K562 (cell line): ENCODE measurements at regions not wholly inside any gene's neighbourhood (a gene's known extent, or its start where the extent isn't known, plus 50 kb on each side); places are given as distances from the start of the nearest gene placed in this dataset.

Experiments used
- ATAC-seq: fragments of 200-7000 bp; cut with Tn5 transposase; 3 replicates; pipeline ENCODE4 v1.9.1; 2020; ENCODE audit warnings: moderate library complexity
- BruUV-seq: library from RNA; stranded (reverse); fragments of 400-500 nt; replicated peaks from 2 replicates; lab custom pipeline; 2021; lab: Mats Ljungman, UMichigan
- CTCF ChIA-PET: fragments of 300-600 bp; formaldehyde crosslinking; extraction: SDS; loops from one replicate; lab custom pipeline; 2021; ENCODE audit warnings: low intra/inter-chr PET ratio; lab: Yijun Ruan, JAX
- POLR2A ChIA-PET: fragments of 300-600, 350-650 bp; sonication (Branson Sonifier 250); formaldehyde crosslinking; extraction: SDS; loops from one replicate; lab custom pipeline; 2021; ENCODE audit warnings: antibody characterized with exemption, inconsistent platforms; lab: Yijun Ruan, JAX
- DNase-seq, 4 experiments: peaks; one replicate each; pipeline versions ENCODE4 v3.0.0 to v3.0.0-alpha.2; 2011 to 2018; ENCODE audit warnings: low spot score in 3 of 4, mixed read lengths in 3 of 4; ENCODE audit errors: extremely low read depth in 1 of 4
- FAIRE-seq: peaks from 2 replicates; lab custom pipeline; 2011; peaks lifted over from hg19 to GRCh38; lab: Jason Lieb, UNC
- H2AFZ ChIP-seq: 2 replicates; pipeline ENCODE4 v1.6.0; 2011; ENCODE audit warnings: low read depth, low read length, control low read depth, inconsistent platforms
- H3K27ac ChIP-seq: fragments of 200-600 bp; 3 replicates; pipeline ENCODE4 v1.8.0; 2011; ENCODE audit warnings: low read depth, mild to moderate bottlenecking, control low read depth, inconsistent platforms, low read length, moderate library complexity, mixed read lengths; ENCODE audit errors: extremely low read depth
- H3K27me3 ChIP-seq, 2 experiments: fragments of 300-600 bp in 1 of 2; 2 replicates in 1 of 2; 3 replicates in 1 of 2; pipeline versions ENCODE4 v1.6.0 to v1.8.0; 2011; ENCODE audit warnings: inconsistent platforms in 2 of 2, low read length in 2 of 2, mild to moderate bottlenecking in 1 of 2, mixed read lengths in 1 of 2, moderate library complexity in 1 of 2; ENCODE audit not compliant: control insufficient read depth in 2 of 2, insufficient read depth in 2 of 2
- H3K36me3 ChIP-seq: fragments of 300-600 bp; 3 replicates; pipeline ENCODE4 v1.8.0; 2011; ENCODE audit warnings: mild to moderate bottlenecking, low read length, inconsistent platforms; ENCODE audit not compliant: control insufficient read depth, insufficient read depth
- H3K4me1 ChIP-seq, 2 experiments: fragments of 200-600 bp in 1 of 2; replicated peaks in 1 of 2; 2 replicates in 1 of 2; 3 replicates in 1 of 2; pipeline versions ENCODE4 v1.5.1 to v1.8.0; 2011; ENCODE audit warnings: inconsistent platforms in 2 of 2, low read length in 2 of 2, mild to moderate bottlenecking in 1 of 2, mixed read lengths in 1 of 2, moderate library complexity in 1 of 2; ENCODE audit not compliant: control insufficient read depth in 2 of 2, insufficient read depth in 2 of 2
- H3K4me2 ChIP-seq: 2 replicates; pipeline ENCODE4 v1.6.1; 2011; ENCODE audit warnings: low read length, control low read depth, inconsistent platforms, mixed read lengths; ENCODE audit not compliant: insufficient read depth
- H3K4me3 ChIP-seq: fragments of 200-600 bp; sonication (generic), shearing (Covaris generic); 2 replicates; pipeline ENCODE4 v1.5.1; 2016; ENCODE audit warnings: control low read depth, inconsistent platforms
- H3K79me2 ChIP-seq: fragments of 200-600 bp; 3 replicates; pipeline ENCODE4 v1.8.0; 2011; ENCODE audit warnings: low read length, inconsistent platforms; ENCODE audit not compliant: control insufficient read depth, insufficient read depth
- H3K9ac ChIP-seq, 2 experiments: 2 replicates each; pipeline versions ENCODE4 v1.6.0 to v1.6.1; 2011; ENCODE audit warnings: low read depth in 2 of 2, low read length in 2 of 2, control low read depth in 1 of 2, inconsistent platforms in 1 of 2, mild to moderate bottlenecking in 1 of 2, mixed read lengths in 1 of 2; ENCODE audit not compliant: insufficient read depth in 1 of 2
- H3K9me1 ChIP-seq: one replicate; pipeline ENCODE4 v1.6.0; 2011; ENCODE audit warnings: inconsistent platforms, mild to moderate bottlenecking, low read length, moderate library complexity; ENCODE audit not compliant: control insufficient read depth, insufficient read depth
- H3K9me3 ChIP-seq: replicated peaks from 2 replicates; pipeline ENCODE4 v1.5.1; 2011; ENCODE audit warnings: low read depth, low read length, inconsistent platforms; ENCODE audit not compliant: control insufficient read depth, insufficient read depth
- H4K20me1 ChIP-seq: replicated peaks from 2 replicates; pipeline ENCODE4 v1.6.1; 2011; ENCODE audit warnings: low read length, inconsistent platforms, mixed read lengths; ENCODE audit not compliant: control insufficient read depth, insufficient read depth
- CREB1 ChIP-seq, 2 experiments: sonication (generic) in 1 of 2; formaldehyde crosslinking in 1 of 2; IDR thresholded peaks; 2 replicates each; pipeline versions ENCODE4 v1.6.1 to v1.8.0; 2012 to 2022; ENCODE audit warnings: inconsistent platforms in 1 of 2, mild to moderate bottlenecking in 1 of 2, missing genetic modification reagents in 1 of 2, moderate library complexity in 1 of 2
- FOXO4 ChIP-seq: fragments of 450-650 bp; formaldehyde crosslinking; IDR thresholded peaks from 2 replicates; pipeline ENCODE4 v1.4.0; 2020; ENCODE audit warnings: mild to moderate bottlenecking, moderate library complexity
- FOXP1 ChIP-seq: sonication (generic); formaldehyde crosslinking; IDR thresholded peaks from 2 replicates; pipeline ENCODE4 v1.8.0; 2022; ENCODE audit warnings: mild to moderate bottlenecking, missing genetic modification reagents
- KLF16 ChIP-seq: IDR thresholded peaks from 2 replicates; pipeline ENCODE4 v1.6.1; 2016; ENCODE audit warnings: antibody characterized with exemption
- RBM22 ChIP-seq: fragments of 200-400 bp; formaldehyde crosslinking; IDR thresholded peaks from 2 replicates; pipeline ENCODE4 v1.6.1; 2018; ENCODE audit warnings: low read length, low read depth; ENCODE audit not compliant: poor library complexity, severe bottlenecking
- RBM39 ChIP-seq: fragments of 200-400 bp; formaldehyde crosslinking; optimal IDR thresholded peaks from 2 replicates; pipeline ENCODE3; 2018; ENCODE audit warnings: low read depth, low read length
- SRSF1 ChIP-seq: fragments of 200-400 bp; formaldehyde crosslinking; IDR thresholded peaks from 2 replicates; pipeline ENCODE4 v1.6.1; 2017; ENCODE audit warnings: mild to moderate bottlenecking, low read depth, low read length, moderate library complexity
- SRSF9 ChIP-seq: fragments of 200-400 bp; formaldehyde crosslinking; IDR thresholded peaks from 2 replicates; pipeline ENCODE4 v1.6.1; 2017; ENCODE audit warnings: low read depth, low read length, borderline replicate concordance
- TCF7 ChIP-seq: sonication (generic); IDR thresholded peaks from 2 replicates; pipeline ENCODE4 v1.6.1; 2016; ENCODE audit warnings: antibody characterized with exemption, borderline replicate concordance
- TCF7L2 ChIP-seq: fragments of 150-350 bp; IDR thresholded peaks from 2 replicates; pipeline ENCODE4 v1.6.1; 2016; ENCODE audit warnings: low read depth, mild to moderate bottlenecking, low read length, moderate library complexity
- UBTF ChIP-seq, 2 experiments: IDR thresholded peaks; 2 replicates each; pipeline ENCODE4 v1.6.1; 2012; ENCODE audit warnings: improper control_type of control experiment in 2 of 2, low read depth in 2 of 2, low read length in 2 of 2, borderline replicate concordance in 1 of 2
- ZNF583 ChIP-seq: fragments of 250-450 bp; sonication (Bioruptor Pico); IDR thresholded peaks from 2 replicates; pipeline ENCODE4 v1.4.0; 2020
- ZNF830 ChIP-seq: fragments of 250-450 bp; sonication (Bioruptor Pico); IDR thresholded peaks from 2 replicates; pipeline ENCODE4 v1.5.0; 2021; ENCODE audit warnings: mild to moderate bottlenecking
- WGBS: fragments of 100-300 bp; shearing (Covaris generic); methylation state at CpG from one replicate; pipeline ENCODE4 v1.1.6; 2016; ENCODE audit warnings: low coverage, mixed read lengths; ENCODE audit not compliant: insufficient coverage; ENCODE audit errors: missing lambda C conversion rate; 5-methylcytosine and 5-hydroxymethylcytosine counted together
- in situ Hi-C: fragments of 300-500 bp; cut with MboI; formaldehyde crosslinking; loops from 4 replicates; pipeline ENCODE4 v1.15.0; 2018; ENCODE audit warnings: inconsistent platforms, mixed read lengths
- intact Hi-C: fragments of 100-400 bp; cut with micrococcal nuclease; formaldehyde crosslinking; loops from 2 replicates; pipeline ENCODE4 v1.14.2; 2022
- TF ChIP-seq, protein P1 (sequence below): fragments of 250-450 bp; sonication (Bioruptor Pico); IDR thresholded peaks from 2 replicates; pipeline ENCODE4 v1.4.0; 2020; ENCODE audit warnings: mild to moderate bottlenecking, moderate library complexity
- TF ChIP-seq, protein P2 (sequence below): fragments of 150-350 bp; IDR thresholded peaks from 2 replicates; pipeline ENCODE4 v1.6.1; 2014; ENCODE audit warnings: low read depth, mild to moderate bottlenecking, low read length, borderline replicate concordance

DNA sequence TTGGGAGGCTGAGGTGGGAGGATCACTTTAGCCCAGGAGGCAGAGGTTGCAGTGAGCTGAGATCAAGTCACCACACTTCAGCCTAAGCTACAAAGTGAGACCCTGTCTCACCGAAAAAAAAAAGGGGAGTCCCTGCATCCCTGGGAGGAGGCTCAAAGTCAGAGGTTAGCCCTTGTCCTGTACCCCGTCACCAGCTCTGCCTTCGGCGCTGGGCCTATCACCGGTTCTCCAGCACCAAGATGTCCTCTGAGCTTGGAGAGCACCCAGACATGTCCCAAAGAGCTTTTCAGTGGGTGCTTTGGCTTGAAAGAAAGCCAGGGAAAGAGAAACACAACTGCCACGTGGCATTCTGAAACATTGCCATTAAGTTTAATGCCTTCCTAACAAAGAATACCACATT, 356.9 kb upstream of the TSHZ3 start:
- ChIA-PET CTCF (interaction anchor here (0.6 kb wide), 1 partner anchor 14 kb away, joined by 3 read pairs; no protein-coding TSS in a partner anchor), POLR2A (no interaction called here)
- in situ Hi-C loops (no loop called here), intact Hi-C loops (no loop called here)
- no peaks in the 10 kb centered on the region for H3K79me2 ChIP-seq
- H3K27ac ChIP-seq: no peak overlapping the region
- no peak overlapping the region for H3K4me2 ChIP-seq
- H3K9me3 ChIP-seq: no peaks in the 10 kb centered on the region
- no peaks in the 10 kb centered on the region for H3K36me3 ChIP-seq
- H3K9me1 ChIP-seq: no peaks in the 10 kb centered on the region
- H4K20me1 ChIP-seq: no peaks in the 10 kb centered on the region
- H2AFZ ChIP-seq: no peak overlapping the region
- ATAC-seq: no peak
- H3K27me3 ChIP-seq: no peaks in the 10 kb centered on the region
- whole genome bisulfite sequencing: 0% methylated on average over 5 of the region's 6 CpGs
- no peak for DNase-seq
- no TSS peak for BruUV-seq
- H3K9ac ChIP-seq: no peak overlapping the region
- no peak for FAIRE-seq
- no peaks in the 10 kb centered on the region for H3K4me1 ChIP-seq
- no peak overlapping the region for H3K4me3 ChIP-seq
- TF ChIP-seq SRSF9 (no peak), ZNF583 (CRISPR knock-in tag) (no peak), FOXO4 (CRISPR knock-in tag) (no peak), ZNF830 (no peak), UBTF (IDR thresholded peaks at IDR 0.05; ENCODE audit: borderline replicate concordance in 1 of 2, low read depth in 2 of 2, low read length in 2 of 2) (no peak), SRSF1 (no peak), RBM22 (no peak), TCF7 (no peak), CREB1 (IDR thresholded peaks at IDR 0.05) (no peak), CREB1 (CRISPR knock-in tag; IDR thresholded peaks at IDR 0.05) (no peak), KLF16 (no peak), RBM39 (no peak), FOXP1 (CRISPR knock-in tag) (no peak), TCF7L2 (no peak)
- TF ChIP-seq, protein P1, sequence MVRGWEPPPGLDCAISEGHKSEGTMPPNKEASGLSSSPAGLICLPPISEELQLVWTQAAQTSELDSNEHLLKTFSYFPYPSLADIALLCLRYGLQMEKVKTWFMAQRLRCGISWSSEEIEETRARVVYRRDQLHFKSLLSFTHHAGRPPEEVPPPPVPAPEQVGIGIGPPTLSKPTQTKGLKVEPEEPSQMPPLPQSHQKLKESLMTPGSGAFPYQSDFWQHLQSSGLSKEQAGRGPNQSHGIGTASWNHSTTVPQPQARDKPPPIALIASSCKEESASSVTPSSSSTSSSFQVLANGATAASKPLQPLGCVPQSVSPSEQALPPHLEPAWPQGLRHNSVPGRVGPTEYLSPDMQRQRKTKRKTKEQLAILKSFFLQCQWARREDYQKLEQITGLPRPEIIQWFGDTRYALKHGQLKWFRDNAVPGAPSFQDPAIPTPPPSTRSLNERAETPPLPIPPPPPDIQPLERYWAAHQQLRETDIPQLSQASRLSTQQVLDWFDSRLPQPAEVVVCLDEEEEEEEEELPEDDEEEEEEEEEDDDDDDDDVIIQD: no peak
- TF ChIP-seq, protein P2, sequence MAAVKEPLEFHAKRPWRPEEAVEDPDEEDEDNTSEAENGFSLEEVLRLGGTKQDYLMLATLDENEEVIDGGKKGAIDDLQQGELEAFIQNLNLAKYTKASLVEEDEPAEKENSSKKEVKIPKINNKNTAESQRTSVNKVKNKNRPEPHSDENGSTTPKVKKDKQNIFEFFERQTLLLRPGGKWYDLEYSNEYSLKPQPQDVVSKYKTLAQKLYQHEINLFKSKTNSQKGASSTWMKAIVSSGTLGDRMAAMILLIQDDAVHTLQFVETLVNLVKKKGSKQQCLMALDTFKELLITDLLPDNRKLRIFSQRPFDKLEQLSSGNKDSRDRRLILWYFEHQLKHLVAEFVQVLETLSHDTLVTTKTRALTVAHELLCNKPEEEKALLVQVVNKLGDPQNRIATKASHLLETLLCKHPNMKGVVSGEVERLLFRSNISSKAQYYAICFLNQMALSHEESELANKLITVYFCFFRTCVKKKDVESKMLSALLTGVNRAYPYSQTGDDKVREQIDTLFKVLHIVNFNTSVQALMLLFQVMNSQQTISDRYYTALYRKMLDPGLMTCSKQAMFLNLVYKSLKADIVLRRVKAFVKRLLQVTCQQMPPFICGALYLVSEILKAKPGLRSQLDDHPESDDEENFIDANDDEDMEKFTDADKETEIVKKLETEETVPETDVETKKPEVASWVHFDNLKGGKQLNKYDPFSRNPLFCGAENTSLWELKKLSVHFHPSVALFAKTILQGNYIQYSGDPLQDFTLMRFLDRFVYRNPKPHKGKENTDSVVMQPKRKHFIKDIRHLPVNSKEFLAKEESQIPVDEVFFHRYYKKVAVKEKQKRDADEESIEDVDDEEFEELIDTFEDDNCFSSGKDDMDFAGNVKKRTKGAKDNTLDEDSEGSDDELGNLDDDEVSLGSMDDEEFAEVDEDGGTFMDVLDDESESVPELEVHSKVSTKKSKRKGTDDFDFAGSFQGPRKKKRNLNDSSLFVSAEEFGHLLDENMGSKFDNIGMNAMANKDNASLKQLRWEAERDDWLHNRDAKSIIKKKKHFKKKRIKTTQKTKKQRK: no peak
